GM23248 (cell line): ENCODE measurements at regions not wholly inside any gene's neighbourhood (a gene's known extent, or its start where the extent isn't known, plus 50 kb on each side); places are given as distances from the start of the nearest gene placed in this dataset.

ENCODE experiments used
- DNase-seq: peaks from one replicate; pipeline ENCODE4 v3.0.0-alpha.2; 2015
- H2AFZ ChIP-seq: fragments of 200-600 bp; sonication (generic); 2 replicates; pipeline ENCODE4 v1.6.1; 2016; ENCODE audit warnings: antibody characterized with exemption
- H3F3A ChIP-seq: fragments of 200-600 bp; sonication (generic); 2 replicates; pipeline ENCODE4 v1.6.1; 2016; ENCODE audit warnings: mild to moderate bottlenecking, antibody characterized with exemption, mixed run types; ENCODE audit not compliant: insufficient read depth
- H3K27ac ChIP-seq: fragments of 200-600 bp; sonication (generic); 2 replicates; pipeline ENCODE4 v1.5.1; 2016; ENCODE audit warnings: mild to moderate bottlenecking
- H3K27me3 ChIP-seq: fragments of 200-600 bp; sonication (generic); replicated peaks from 2 replicates; pipeline ENCODE4 v1.6.1; 2016; ENCODE audit warnings: mild to moderate bottlenecking; ENCODE audit not compliant: insufficient read depth
- H3K36me3 ChIP-seq: fragments of 200-600 bp; sonication (generic); 2 replicates; pipeline ENCODE4 v1.6.1; 2016; ENCODE audit warnings: low read depth, mild to moderate bottlenecking
- H3K4me1 ChIP-seq: fragments of 200-600 bp; sonication (generic); 2 replicates; pipeline ENCODE4 v1.6.1; 2016; ENCODE audit warnings: mild to moderate bottlenecking; ENCODE audit not compliant: insufficient read depth
- H3K4me2 ChIP-seq: fragments of 200-600 bp; sonication (generic); one replicate; pipeline ENCODE4 v1.6.1; 2016; ENCODE audit warnings: mild to moderate bottlenecking; ENCODE audit not compliant: unreplicated experiment
- H3K4me3 ChIP-seq: fragments of 200-600 bp; sonication (generic); 2 replicates; pipeline ENCODE4 v1.5.1; 2016; ENCODE audit warnings: mild to moderate bottlenecking
- H3K79me2 ChIP-seq: fragments of 200-600 bp; sonication (generic); 2 replicates; pipeline ENCODE4 v1.6.1; 2016; ENCODE audit warnings: mild to moderate bottlenecking; ENCODE audit not compliant: insufficient read depth
- H3K9ac ChIP-seq: fragments of 200-600 bp; sonication (generic); 2 replicates; pipeline ENCODE4 v1.6.1; 2016; ENCODE audit warnings: mild to moderate bottlenecking
- H3K9me2 ChIP-seq: fragments of 200-600 bp; sonication (generic); 2 replicates; pipeline ENCODE4 v1.6.1; 2016; ENCODE audit warnings: mixed run types, mild to moderate bottlenecking, moderate library complexity; ENCODE audit not compliant: insufficient read depth
- H3K9me3 ChIP-seq: fragments of 200-600 bp; sonication (generic); one replicate; pipeline ENCODE4 v1.6.1; 2017; ENCODE audit warnings: low read depth
- H4K20me1 ChIP-seq: fragments of 200-600 bp; sonication (generic); 2 replicates; pipeline ENCODE4 v1.6.0; 2016; ENCODE audit not compliant: insufficient read depth
- EZH2 ChIP-seq: fragments of 200-600 bp; sonication (generic); IDR thresholded peaks from 2 replicates; pipeline ENCODE4 v1.6.1; 2018; ENCODE audit warnings: antibody characterized with exemption, mild to moderate bottlenecking; ENCODE audit not compliant: insufficient read depth, poor library complexity, severe bottlenecking
- EZH2phosphoT487 ChIP-seq: fragments of 200-600 bp; sonication (generic); IDR thresholded peaks from 2 replicates; pipeline ENCODE4 v1.6.1; 2018; ENCODE audit warnings: antibody characterized with exemption, moderate library complexity, mild to moderate bottlenecking, low read depth; ENCODE audit not compliant: insufficient read depth
- WGBS, 2 experiments: methylation state at CpG; one replicate each; pipeline ENCODE4 v1.1.6; 2015 to 2017; ENCODE audit warnings: low lambda C conversion rate in 2 of 2, low coverage in 1 of 2; ENCODE audit errors: missing lambda C conversion rate in 2 of 2; 5-methylcytosine and 5-hydroxymethylcytosine counted together
- in situ Hi-C: fragments of 300-500 bp; cut with MboI; formaldehyde crosslinking; loops from 2 replicates; pipeline ENCODE4 v1.15.0; 2020

DNA sequence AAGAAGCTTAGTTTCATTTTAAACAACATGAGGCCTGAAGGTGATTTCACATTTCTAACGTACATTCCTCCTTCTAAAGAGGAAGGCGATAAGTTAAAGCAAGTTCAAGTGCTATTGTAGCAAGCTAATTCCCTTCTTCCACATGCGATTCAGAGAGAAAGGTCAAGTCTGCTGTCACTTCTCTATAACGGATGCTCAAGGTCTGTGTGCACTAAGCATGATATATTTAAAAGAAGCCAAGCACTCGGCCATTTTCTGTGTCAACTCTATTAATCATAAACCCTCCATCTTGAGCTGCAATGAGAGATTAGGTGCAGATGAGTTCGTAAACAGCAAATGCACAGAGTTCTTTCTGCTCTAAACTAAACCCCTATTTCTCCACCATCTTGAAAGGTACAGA, 568.8 kb upstream of the ZFHX3 start:
- Histone ChIP-seq H4K20me1 (no peaks in the 10 kb centered on the region), H2AFZ (no peak overlapping the region), H3K27me3 (peaks cover 15% of the 10 kb centered on the region; the same call in 1 of the 2 replicates), H3K4me1 (no peaks in the 10 kb centered on the region), H3K9me3 (no peaks in the 10 kb centered on the region), H3K9ac (no peak overlapping the region), H3K9me2 (no peaks in the 10 kb centered on the region), H3K4me2 (no peak overlapping the region), H3K4me3 (no peak overlapping the region), H3F3A (no peaks in the 10 kb centered on the region), H3K79me2 (no peaks in the 10 kb centered on the region), H3K27ac (no peak overlapping the region), H3K36me3 (no peaks in the 10 kb centered on the region)
- no peak for DNase-seq
- 29 to 32% methylated on average over 6 of the region's 6 CpGs for WGBS, 2 experiments
- no peak for TF ChIP-seq EZH2
- TF ChIP-seq EZH2phosphoT487, result no peak
- in situ Hi-C loops, result no loop called here

DNA sequence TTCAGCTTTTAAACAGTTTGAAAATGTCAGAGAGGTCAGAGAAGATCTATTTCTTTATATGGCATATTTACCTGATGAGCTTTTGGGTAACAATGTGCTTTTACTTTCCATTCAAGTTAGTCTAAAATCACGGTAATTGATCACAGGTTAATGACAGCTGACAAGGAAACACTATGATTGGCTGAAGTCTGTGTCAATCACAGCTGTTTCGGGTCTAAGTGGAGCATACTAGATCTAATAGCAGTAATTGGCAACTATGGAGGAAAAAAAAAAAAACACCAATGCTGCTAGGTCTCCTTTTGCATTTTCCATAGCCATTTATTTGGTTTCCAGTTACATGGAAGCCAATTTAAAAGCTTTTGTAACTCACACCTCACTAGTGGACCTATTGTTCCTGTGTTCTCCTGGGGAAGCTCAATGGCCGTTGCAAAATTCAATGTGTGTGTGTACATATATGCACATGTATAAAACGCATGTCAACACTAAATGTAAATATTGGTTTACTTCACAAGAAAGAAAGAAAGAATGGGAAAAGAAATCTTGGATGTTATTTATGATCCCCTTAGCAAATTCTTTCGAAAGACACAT, 568.3 kb upstream of the ZFHX3 start:
- WGBS, 2 experiments, result 40 to 48% methylated on average over 5 of the region's 5 CpGs
- no peak for DNase-seq
- Histone ChIP-seq H3K27me3 (peaks cover 15% of the 10 kb centered on the region; the same call in 1 of the 2 replicates), H3K79me2 (no peaks in the 10 kb centered on the region), H3F3A (no peaks in the 10 kb centered on the region), H3K4me1 (no peaks in the 10 kb centered on the region), H3K36me3 (no peaks in the 10 kb centered on the region), H3K9me3 (no peaks in the 10 kb centered on the region), H3K9ac (no peak overlapping the region), H3K9me2 (no peaks in the 10 kb centered on the region), H3K4me2 (no peak overlapping the region), H4K20me1 (no peaks in the 10 kb centered on the region), H3K27ac (no peak overlapping the region), H2AFZ (no peak overlapping the region), H3K4me3 (no peak overlapping the region)
- in situ Hi-C loops, result no loop called here
- no peak for TF ChIP-seq EZH2phosphoT487
- TF ChIP-seq EZH2, result no peak

DNA sequence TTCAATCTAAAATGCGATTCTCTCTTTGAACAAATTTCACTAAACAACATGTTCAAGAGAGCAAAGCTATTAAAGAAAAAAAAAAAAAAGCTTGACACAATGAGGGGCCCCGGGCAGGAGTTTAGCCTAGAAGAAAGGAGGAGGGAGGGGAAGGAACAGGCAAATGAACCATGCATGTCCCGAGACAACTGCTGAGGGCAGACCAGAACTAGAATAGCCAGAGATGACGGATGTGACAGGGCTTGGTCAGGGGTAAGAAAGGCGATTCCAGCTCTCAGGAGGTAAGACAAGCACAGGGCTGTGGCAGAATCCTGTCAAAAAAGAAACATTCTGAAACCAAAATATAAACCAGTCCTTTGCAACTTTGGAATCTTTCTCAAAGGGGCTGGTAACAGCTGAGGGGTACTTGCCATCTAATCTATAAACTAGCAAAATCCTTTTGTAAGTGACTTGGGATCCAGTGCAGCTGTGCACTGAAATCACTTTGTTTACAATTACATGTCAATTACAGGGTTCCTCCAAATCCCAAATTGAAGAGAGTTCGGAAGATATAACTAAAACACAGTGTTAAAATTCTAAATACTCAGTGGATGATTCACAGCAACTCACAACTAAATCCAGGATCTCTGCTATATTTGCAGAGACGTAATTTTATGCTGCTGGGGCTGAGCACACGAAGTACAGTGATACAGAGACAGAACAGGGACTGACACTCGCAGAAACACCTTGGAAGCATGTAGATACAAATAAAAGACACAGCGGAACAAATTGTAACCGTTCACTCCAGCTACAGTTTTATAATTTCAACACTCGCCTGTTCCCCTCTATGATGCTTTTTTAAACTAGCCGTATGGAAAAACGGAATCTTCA, 567.4 kb upstream of the ZFHX3 start:
- no peak for TF ChIP-seq EZH2phosphoT487
- no peak for TF ChIP-seq EZH2
- no peak overlapping the region for H3K4me2 ChIP-seq
- no peak overlapping the region for H3K9ac ChIP-seq
- DNase-seq, result no peak
- no peak overlapping the region for H3K27ac ChIP-seq
- WGBS, 2 experiments, result 7 to 8% methylated on average over 14 of the region's 14 CpGs
- H3K4me3 ChIP-seq, result no peak overlapping the region
- H3K79me2 ChIP-seq, result no peaks in the 10 kb centered on the region
- no peaks in the 10 kb centered on the region for H3K9me3 ChIP-seq
- no peaks in the 10 kb centered on the region for H3K36me3 ChIP-seq
- no peaks in the 10 kb centered on the region for H4K20me1 ChIP-seq
- H3F3A ChIP-seq, result no peaks in the 10 kb centered on the region
- H3K9me2 ChIP-seq, result no peaks in the 10 kb centered on the region
- no peaks in the 10 kb centered on the region for H3K4me1 ChIP-seq
- peaks cover 15% of the 10 kb centered on the region; the same call in 1 of the 2 replicates for H3K27me3 ChIP-seq
- in situ Hi-C loops, result no loop called here
- no peak overlapping the region for H2AFZ ChIP-seq

DNA sequence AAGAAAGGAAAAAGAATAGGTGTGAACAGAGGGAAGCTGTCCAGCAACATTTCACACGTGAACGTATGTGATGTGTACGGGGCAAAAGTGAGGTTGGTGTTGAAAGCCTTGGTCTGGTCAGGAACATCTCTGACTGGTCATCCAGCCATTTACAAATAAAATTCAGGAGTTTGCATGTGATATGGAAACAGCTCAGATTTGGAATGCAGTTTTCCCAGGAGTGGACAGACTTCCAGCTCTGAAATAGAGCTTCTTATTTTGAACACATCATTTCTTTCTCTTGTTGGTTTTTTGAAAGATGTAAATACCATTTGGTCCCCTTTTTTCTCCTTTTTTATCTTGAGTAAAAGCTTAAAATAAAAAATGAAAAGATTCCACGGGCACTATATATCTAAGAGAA, 566.2 kb upstream of the ZFHX3 start:
- TF ChIP-seq EZH2phosphoT487 (no peak), EZH2 (no peak)
- Histone ChIP-seq H3K4me1 (no peaks in the 10 kb centered on the region), H3K79me2 (no peaks in the 10 kb centered on the region), H3K4me2 (no peak overlapping the region), H3K27ac (no peak overlapping the region), H3K4me3 (no peak overlapping the region), H3K9me2 (no peaks in the 10 kb centered on the region), H3K9me3 (no peaks in the 10 kb centered on the region), H3F3A (no peaks in the 10 kb centered on the region), H3K27me3 (peaks cover 18% of the 10 kb centered on the region; the same call in 1 of the 2 replicates), H4K20me1 (no peaks in the 10 kb centered on the region), H3K36me3 (no peaks in the 10 kb centered on the region), H3K9ac (no peak overlapping the region), H2AFZ (no peak overlapping the region)
- DNase-seq, result no peak
- in situ Hi-C loops, result no loop called here
- 24 to 28% methylated on average over 4 of the region's 4 CpGs for WGBS, 2 experiments
